HG02885 (cell line): ENCODE measurements at regions not wholly inside any gene's neighbourhood (a gene's known extent, or its start where the extent isn't known, plus 50 kb on each side); places are given as distances from the start of the nearest gene placed in this dataset.

Experiments used
- ATAC-seq: cut with Tn5 transposase; IDR thresholded peaks from one replicate; pipeline ENCODE4 v1.9.1; 2021; ENCODE audit warnings: mild to moderate bottlenecking; ENCODE audit not compliant: unreplicated experiment, poor library complexity

DNA sequence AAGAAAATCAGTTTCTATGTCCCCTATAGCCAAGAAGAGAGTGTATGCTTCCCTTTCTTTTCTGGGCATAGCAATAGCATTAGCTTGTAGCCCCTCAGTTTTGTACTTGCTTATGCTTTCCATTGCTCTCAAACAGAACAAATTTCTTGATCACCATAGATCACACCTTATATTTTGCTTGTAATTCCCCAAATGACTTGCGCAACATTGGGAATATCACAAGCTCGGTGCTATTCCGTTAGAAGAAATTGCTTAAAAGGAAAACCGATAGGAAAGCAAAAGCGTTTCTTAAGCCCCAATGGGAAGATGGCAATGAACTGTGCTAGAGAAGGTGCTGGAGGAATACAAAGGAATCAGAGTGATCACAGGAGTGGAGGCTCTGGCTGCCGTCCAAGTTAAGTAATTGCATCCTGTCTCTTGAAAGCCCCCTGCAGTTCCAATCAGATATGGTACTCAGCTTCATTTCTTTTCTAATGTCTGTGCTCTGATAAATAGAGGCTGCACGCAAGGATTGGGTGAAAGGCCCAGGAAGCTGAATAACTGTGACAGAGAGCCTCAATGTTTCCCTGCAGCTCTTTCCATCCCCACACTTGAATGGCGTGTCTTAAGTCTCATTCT, 182.1 kb upstream of the KIRREL3 start:
- ATAC-seq: no peak

DNA sequence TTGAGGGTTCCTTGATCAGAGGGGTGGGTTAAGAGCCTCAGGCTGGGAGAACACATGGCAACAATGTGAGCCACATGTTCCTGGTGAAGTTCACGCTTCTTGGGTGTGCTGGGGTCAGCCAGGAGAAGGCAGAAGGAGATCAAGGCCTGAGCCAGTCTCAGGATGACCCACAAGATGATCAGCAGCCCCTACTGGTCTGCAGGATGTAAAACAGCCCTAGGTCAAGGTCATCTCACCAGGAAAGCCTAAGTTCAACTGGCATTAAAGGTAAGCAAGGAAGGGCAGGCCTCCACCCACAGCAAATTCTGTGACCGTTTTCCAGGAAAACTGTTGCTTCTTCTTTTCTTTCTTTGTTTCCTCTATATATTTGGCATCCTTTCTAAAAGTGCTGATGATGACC, 156.7 kb upstream of the KIRREL3 start:
- ATAC-seq: no peak

DNA sequence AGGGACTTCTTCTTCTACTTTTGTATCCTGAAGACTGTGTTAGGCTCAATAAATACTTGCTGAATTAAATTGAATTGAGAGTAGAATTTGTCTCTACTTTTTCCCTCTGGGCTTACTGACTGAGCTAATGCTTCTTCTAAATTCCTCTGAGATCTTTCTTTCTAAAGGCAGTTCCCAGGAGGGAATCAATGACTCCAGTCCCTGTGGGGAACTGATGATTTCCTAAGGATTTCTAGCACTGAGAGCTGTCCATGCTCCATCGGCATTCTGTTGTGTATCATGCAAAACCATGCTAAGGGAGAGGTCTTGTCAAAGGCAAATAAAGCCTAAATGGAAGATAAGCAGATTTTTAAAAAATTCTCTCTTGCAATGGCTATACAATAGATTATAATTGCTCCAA, 148.8 kb upstream of the KIRREL3 start:
- no peak for ATAC-seq

DNA sequence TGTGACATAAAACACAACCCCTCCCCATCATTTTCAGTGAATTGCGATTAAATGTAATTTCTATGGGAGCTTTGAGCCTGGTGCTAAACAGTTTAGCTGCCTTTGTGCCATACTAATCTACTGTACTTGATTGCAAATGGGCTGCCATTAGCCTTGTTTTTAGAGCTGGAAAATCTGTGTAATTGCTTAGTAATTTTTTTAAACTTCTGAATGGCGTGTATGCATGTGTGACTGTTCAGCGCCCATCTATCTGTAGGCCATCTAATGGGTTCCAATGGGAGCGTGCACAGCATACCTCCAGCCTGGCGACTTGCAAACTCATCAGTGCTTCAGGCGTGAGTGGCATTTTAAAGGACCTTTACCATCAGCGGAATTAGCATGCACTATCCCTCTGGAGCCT, 142.7 kb upstream of the KIRREL3 start:
- no peak for ATAC-seq

DNA sequence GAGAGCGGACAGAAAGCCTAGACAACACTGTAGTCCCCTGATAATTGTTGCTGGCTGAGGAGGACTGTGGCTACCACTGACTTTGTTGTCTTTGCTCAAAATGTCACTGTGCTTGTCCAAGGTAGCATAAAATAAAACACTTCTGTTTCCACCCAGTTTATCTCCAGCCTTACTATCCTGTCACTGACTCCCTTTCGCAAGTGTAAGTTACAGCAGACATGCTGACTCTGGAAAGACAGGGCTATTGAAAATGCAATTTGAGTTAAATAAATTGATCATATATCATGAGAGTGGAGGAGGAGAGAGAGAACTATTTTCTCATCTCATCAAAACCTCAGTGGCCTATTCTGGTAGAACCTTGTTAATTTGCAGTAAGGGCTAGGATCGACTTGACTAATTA, 138.0 kb upstream of the KIRREL3 start:
- ATAC-seq: no peak

DNA sequence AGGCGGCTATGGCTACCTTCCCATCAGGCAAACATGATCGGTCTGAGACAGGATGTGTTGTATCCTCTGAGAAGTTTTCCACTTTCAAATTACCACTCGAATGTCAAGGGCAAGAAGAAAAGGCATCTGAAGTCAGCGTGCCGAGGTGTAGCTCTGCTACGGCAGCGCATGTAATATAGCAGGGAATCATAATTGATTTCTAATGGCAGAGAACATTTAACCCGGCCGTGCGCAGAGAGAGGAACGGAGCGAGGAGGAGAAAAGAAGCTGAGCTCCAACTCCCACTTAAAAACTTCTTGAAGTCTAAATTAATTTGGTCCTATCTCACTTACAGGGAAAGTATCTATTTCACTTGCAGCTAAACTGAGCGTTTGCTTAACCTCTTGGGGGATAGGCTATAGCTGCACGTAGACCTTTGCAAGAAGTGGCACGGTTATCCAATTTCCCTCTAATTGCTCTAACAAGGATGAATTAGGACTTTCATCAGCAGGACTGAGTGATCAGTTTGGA, 137.3 kb upstream of the KIRREL3 start:
- ATAC-seq: no peak

DNA sequence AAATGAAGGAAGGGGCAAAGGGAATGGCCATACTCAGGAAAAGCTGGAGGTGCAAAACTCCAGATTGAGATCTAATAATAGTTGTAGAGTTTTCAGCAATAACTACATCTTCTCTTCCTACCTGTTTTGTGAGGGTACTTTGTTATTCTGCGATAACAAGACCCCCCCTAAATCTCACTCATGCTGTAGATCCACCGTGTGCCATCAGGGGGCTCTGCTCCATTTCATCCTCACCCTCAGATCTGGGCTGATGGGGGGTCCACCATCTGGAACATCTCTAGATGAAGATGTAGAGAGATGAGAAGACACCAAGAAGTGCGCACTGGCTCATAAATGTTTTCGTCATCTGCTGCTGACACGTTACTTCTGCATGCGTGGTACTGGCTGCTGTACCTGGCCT, 135.9 kb upstream of the KIRREL3 start:
- no peak for ATAC-seq

DNA sequence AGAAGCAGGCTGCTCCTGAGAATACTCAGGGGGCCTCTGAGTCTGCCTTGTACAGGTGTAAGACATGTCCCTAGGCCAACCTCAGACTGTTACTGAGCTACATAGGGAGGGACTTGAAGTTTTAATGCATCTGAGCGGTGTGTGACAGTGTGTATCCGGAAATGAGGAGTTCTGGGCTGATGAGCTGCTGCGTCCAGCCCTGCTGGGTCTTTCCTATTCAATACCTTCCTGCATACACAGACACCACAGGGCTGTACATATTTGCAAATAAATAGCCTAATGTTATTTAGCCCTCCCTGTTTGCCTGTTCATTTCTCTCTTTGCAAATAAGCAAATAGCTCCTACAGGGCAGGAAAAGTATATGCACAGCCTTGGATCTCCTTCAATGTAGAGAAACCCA, 134.7 kb upstream of the KIRREL3 start:
- no peak for ATAC-seq

DNA sequence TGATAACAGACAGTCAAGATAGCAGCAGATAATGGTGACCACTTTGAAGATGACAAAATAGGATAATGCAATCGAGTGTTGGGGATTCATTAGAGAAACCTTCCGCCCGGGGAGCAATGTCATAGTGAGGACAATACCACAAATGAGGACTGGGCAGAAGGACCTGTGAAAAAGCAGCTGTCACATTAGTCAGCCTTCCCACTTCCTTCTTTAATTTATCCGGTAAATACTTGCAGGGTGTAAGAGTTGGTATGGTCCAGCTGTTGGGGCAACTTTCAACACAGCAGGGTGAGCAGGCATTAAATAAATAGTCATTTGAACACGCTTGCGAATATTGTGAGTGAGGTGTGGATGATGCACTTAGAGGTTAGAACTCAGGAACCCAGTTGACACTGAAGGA, 132.5 kb upstream of the KIRREL3 start:
- no peak for ATAC-seq

DNA sequence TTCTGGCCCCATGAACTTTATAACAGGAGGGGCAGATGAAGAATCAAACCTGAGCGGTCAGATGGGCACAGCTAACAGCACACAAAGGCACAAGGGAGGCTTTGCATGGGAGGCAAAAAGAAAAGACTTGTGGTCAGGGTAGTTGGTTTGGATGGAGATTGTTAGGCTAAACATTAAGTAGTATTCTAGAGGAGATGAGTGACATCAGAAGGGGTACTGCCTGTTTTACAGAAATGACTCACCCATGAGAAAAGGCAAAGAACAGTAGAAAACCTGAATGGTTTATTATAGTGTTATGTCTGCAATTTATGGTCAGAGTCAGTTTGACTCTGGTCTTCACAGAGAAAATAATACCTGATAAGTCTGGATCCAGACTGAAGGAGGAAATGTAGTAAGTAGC, 129.8 kb upstream of the KIRREL3 start:
- ATAC-seq: no peak

DNA sequence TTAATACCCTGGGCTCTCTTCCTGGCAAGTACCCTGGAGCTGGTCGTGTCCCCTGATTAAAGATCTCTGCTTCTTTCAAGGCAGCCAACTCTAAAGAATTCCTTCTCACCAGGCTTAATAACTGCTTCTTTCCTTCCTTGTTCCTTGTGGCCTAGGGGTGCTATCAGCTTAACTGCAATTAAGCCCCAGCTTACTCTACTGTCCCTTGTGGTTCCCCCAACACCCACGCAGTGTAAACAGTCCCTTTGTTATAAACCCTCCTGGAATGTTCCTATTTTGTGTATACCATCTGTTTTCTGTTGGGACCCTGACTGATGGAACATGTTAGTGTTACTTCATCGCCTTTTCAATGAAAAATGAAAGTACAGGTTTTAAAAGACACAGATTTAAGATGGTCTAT, 126.4 kb upstream of the KIRREL3 start:
- no peak for ATAC-seq

DNA sequence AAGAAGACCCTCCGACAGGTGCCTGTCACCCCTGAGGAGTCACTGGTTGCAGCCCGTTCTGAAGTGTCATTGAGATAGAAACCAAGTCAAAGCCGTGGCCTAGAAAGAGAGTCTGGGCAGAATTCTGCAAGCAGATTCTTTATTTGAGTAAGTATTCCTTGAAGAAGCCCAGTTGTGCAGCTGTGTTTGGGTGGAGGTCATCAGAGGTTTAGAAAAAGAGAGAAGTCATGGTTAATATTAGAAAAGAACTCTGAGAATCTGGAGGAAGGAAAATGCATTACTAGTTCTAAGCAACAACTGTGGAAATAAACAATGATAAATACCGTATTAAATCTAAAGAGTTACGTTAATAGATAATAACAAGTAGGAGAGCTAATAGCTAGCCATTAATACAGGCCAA, 118.8 kb upstream of the KIRREL3 start:
- ATAC-seq: no peak

DNA sequence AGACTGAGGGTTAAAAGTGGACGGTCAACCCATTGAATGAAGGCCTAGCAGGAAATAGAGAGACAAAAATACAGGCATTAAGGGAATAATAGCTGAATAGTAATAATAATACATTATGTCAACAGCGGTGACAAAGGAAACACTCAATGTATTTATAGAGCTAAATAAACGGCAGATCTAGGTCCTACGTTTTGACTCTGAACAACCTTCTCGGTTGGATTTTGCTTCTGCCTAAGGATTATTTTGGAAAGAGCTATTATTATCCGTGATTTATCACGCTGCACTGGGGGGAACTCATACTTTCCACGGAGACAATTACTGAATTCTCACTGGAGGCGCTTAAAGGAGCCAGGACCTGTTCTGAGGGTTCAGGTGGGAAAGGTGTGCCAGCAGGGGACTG, 118.2 kb upstream of the KIRREL3 start:
- ATAC-seq: no peak

DNA sequence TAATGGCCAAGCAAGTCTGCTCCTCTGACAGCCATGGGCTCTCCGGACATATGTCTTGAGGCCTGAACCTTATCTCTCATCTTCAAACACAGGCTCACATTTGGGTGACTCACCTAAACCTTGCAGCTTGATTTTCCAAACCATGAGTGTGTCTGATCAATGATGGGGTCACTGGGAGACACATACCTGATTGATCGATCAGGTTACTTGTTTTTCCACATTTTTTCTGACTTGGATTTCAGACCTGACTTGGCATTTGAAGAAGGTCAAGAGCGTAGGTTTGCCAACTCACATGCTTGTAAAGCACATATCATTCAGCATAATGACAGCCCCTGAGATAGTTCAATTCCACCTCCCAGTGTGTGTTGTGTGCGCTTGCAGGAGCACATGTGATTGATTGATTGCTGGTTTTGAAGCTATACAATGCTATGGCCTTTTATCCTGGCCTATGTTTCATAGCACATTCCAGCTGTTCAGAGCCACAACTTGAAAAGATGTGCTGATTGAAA, 116.7 kb upstream of the KIRREL3 start:
- ATAC-seq: no peak

DNA sequence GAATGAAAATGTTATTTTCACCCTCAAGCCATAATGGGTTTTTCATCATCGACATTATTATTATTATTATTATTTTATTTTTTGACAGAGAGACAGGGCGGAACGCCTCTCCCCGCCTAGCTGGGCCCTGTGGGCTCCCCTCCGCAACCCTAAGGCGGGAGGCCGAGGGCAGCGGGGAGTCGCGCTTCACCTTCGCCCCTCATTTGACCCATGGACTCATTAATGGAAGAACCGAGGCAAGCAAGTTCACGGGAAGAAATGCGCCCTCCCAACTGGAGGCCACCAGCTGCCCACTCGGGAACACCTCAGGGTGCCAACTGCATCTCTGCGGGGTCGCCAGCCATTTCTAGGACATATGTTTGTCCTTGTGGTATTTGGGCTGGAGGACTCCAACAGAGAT, 115.3 kb upstream of the KIRREL3 start:
- no peak for ATAC-seq

DNA sequence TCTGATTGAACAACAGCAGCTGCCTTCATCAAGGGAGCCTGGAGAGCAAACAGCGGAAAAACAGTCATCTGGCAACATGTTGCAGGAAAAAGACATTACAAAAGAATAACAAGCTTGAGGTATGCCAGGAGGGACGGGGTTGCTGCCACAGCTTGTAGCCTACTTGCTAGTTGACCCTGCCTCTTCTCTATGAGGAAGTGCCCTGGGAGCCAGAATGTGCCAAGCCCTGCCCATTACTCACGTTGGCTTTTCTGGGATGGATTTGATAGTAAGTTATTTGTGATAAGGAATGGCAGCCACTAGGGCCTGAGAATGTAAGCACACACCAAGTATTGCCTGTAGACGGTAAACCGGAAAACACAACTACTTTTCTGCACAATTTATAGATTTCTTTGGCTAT, 113.5 kb upstream of the KIRREL3 start:
- ATAC-seq: no peak

DNA sequence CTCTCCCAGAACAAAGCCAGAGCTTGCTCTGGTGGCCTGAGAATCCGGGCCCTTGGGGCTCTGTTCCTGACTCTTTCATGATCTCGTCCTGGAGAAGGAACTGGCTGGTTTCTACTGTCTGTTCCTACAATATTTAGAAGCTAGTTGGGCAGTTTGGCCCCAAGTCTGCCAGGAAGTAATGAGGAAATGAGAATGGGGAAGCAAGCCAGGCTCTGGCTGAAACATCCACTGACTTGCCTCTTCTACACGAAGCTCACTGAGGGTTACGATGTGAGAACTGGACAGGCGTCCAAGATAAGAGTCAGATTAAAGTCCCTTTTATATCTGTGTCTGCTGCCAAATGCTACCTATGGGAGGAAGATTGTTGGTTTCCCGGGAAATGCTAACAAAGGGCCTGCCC, 110.0 kb upstream of the KIRREL3 start:
- ATAC-seq: no peak

DNA sequence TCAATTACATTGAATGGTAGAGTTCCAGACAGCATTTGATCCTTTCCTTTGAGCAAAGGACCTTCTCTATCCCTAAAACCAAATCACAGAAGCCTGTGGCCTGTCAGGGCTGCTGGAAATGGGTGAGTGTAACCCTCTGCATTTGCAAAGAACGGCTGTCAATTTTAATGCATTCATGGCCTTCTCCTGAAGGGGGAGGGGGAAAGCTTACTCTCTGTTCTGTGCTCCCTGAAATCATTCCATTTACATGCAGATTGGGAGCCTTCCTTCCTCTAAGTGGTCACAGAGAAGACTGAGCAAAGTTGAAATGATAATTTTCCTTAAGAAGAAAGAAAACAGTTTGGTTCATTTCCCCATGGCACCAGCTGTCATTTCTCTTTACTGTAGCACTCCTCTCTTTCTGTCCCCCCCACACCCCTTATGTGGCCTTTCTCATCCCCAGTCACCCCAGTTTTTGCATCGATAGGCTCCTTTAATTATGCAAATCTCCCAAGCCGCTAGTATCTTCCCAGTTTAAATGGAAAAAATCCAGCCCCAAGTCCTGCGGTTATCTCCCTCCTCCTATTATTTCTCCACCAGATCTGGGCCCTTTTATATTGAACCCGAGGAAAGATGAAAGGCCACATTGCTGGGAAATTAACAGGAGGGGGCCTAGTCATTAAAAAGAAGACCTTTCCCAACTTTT, 109.4 kb upstream of the KIRREL3 start:
- no peak for ATAC-seq

DNA sequence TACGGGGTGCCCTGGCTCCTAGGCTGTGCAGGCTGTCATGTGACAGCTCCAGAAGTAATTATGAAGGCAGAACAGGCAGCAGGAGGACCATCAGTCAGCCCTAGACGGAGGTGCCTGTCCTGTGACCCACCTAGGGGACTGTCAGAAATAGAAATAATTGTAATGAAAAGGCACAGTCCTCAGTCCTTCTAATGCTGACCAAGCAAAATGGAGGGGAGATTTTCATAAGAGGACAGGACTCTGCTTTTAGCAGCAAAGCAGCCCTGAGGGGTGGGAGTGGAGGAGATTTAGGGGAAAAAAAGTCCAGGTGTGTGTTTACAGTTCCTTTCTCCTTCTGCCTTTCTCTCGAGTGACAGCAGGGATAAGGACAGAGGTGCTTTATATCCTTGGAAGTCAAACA, 108.3 kb upstream of the KIRREL3 start:
- ATAC-seq: no peak

DNA sequence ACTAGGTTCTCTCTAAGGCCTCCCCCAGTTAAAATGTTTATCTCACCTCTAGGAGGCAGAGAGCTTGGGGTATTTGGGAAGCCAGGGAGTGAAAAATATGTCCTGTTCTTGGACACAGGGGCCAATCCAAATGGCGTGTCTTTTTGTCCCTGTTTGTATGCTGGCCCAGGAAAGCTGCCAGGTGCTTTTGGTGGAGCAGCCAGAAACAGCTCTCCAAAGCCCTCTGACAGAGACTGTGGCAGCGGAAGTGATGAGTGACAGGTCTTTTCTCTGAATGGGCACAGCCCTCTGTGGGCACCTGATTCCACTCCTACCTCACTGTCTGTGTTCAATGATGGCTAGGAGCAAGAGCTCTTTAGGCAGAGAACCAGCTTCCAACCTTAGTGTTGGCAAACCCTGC, 106.4 kb upstream of the KIRREL3 start:
- no peak for ATAC-seq

DNA sequence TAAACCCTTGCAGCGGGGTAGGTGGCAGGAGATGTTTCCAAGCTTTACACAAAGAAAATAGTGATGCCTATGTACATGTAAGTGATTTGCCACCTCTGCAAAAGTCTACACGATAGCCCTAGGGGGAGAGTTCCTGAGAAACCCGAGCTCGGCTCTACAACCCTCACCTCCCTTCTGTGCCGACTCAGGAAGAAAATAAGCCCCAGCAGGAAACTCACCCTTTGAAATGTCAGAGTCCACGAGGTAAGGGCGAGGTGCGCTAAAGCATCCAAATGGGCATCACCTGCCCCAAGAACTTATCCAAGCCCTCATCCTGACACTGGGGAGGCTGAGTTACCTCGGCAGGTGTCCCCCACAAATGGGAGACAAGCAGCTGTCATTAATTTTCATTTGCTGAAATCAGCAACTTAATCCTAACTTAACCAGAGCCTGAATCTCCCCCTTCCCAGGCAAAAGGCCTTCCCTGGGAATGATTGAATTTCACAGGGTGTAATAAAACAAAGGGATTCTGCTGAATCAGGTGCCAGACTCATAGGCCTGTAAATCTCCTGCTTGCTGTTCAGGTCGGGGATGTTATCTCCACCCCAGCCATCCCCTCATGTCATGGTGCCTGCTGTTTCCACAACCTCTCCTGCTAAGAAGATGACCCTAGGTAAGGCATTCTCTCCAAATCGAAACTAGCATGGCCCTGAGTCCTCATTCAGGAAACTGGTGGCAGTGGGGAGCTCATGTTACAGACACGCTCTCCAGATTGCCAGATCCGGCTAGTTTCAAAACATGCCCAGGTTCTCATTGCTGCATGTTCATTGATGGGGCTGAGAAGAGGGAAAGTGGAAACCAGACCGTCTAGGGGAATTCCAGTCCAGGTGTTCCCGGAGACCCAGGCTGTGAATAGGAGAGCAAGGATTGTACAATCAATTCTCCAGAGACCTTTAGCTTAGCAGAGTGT, 105.3 kb upstream of the KIRREL3 start:
- no peak for ATAC-seq
